ENCODE measurements at regions not wholly inside any gene's neighbourhood (a gene's known extent, or its start where the extent isn't known, plus 50 kb on each side); places are given as distances from the start of the nearest gene placed in this dataset.

DNA sequence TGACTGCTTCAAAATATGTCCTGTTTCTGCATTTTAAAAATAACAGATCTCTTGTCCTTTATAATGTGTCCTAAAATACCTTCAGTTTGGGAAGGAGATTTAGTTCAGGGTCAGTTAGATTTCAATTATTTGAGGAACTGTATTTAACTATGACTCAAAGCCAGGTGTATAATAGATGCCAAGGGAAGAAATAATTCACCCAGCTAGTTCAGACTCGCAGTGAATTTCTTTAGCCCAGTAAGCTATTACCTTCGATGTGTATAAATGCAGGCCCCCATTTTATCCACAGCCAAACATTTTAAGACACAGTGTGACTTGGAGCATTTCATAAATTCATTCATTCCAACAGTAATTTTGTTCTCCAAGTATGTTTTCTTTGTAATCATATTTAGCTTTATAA, 458.0 kb downstream of the ZNF385D start (continued):
- TF ChIP-seq, protein P1, sequence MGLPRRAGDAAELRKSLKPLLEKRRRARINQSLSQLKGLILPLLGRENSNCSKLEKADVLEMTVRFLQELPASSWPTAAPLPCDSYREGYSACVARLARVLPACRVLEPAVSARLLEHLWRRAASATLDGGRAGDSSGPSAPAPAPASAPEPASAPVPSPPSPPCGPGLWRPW (IDR thresholded peaks at IDR 0.05) = no peak

- ATAC-seq = no peak
- H3K4me3 ChIP-seq = no peak overlapping the region
- DNase-seq (ENCODE audit: low read depth in 1 of 2, low spot score in 1 of 2) = peak in 1 of 2 experiments; percentile 2
- ChIA-PET CTCF (no interaction called here), POLR2A (no interaction called here)
- H3K4me2 ChIP-seq = no peak overlapping the region
- H3K4me1 ChIP-seq = no peaks in the 10 kb centered on the region
- FAIRE-seq = no peak
- 0% methylated on average over 1 of the region's 1 CpG for WGBS (ENCODE audit: missing lambda C conversion rate)
- TF ChIP-seq, protein P1 (IDR thresholded peaks at IDR 0.05) = no peak
- peak in 1 of 2 experiments; percentile 28; a peak in 1 of 5 replicates for TF ChIP-seq RAD21 (conservative IDR thresholded peaks at IDR 0.05 in 1 of 2, IDR thresholded peaks at IDR 0.05 in 1 of 2)
- TF ChIP-seq CTCF (IDR thresholded peaks at IDR 0.05) = peak; percentile 29; the same call in 1 of the 3 replicates
- no peak for TF ChIP-seq POLR2AphosphoS2 (conservative IDR thresholded peaks at IDR 0.05; ENCODE audit: low read length)
- TF ChIP-seq HOXB13 (CRISPR knock-in tag; IDR thresholded peaks at IDR 0.05; ENCODE audit: low read depth) = no peak
- TF ChIP-seq TP53 (CRISPR knock-in tag; IDR thresholded peaks at IDR 0.05) = no peak
- TF ChIP-seq FOSL2 (IDR thresholded peaks at IDR 0.05) = no peak
- no peak for TF ChIP-seq FOSL2 (CRISPR knock-in tag; IDR thresholded peaks at IDR 0.05)
- TF ChIP-seq PHF8 (IDR thresholded peaks at IDR 0.05; ENCODE audit: borderline replicate concordance, low read depth) = no peak
- H3K9me3 ChIP-seq = no peaks in the 10 kb centered on the region
- no peak overlapping the region for H3K27ac ChIP-seq
Observed at GRCh38 chr3:21290557-21290956, 460.5 kb downstream of the ZNF385D start.

- no peak for FAIRE-seq
- TF ChIP-seq FOSL2 (IDR thresholded peaks at IDR 0.05) (no peak), FOSL2 (CRISPR knock-in tag; IDR thresholded peaks at IDR 0.05) (no peak), BCL3 (IDR thresholded peaks at IDR 0.05) (no peak), ZNF302 (CRISPR knock-in tag; IDR thresholded peaks at IDR 0.05) (no peak), RFX5 (IDR thresholded peaks at IDR 0.05) (no peak), PHF8 (IDR thresholded peaks at IDR 0.05; ENCODE audit: borderline replicate concordance, low read depth) (no peak), TP53 (CRISPR knock-in tag; IDR thresholded peaks at IDR 0.05) (no peak), JUNB (IDR thresholded peaks at IDR 0.05) (no peak)
- TF ChIP-seq, protein P2, sequence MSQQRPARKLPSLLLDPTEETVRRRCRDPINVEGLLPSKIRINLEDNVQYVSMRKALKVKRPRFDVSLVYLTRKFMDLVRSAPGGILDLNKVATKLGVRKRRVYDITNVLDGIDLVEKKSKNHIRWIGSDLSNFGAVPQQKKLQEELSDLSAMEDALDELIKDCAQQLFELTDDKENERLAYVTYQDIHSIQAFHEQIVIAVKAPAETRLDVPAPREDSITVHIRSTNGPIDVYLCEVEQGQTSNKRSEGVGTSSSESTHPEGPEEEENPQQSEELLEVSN (IDR thresholded peaks at IDR 0.05; ENCODE audit: borderline replicate concordance, low read depth) = no peak
- WGBS (ENCODE audit: missing lambda C conversion rate) = 54% methylated on average over 2 of the region's 2 CpGs
- H3K27ac ChIP-seq = no peak overlapping the region
- no peak overlapping the region for H3K4me3 ChIP-seq
- no peaks in the 10 kb centered on the region for H3K4me1 ChIP-seq
- ATAC-seq = no peak
- no peak overlapping the region for H3K4me2 ChIP-seq
- H3K9me3 ChIP-seq = no peaks in the 10 kb centered on the region
- ChIA-PET CTCF (no interaction called here), POLR2A (no interaction called here)
- no peak for DNase-seq (ENCODE audit: low read depth in 1 of 2, low spot score in 1 of 2)
Observed at GRCh38 chr3:21274079-21274571, 476.9 kb downstream of the ZNF385D start.

DNA sequence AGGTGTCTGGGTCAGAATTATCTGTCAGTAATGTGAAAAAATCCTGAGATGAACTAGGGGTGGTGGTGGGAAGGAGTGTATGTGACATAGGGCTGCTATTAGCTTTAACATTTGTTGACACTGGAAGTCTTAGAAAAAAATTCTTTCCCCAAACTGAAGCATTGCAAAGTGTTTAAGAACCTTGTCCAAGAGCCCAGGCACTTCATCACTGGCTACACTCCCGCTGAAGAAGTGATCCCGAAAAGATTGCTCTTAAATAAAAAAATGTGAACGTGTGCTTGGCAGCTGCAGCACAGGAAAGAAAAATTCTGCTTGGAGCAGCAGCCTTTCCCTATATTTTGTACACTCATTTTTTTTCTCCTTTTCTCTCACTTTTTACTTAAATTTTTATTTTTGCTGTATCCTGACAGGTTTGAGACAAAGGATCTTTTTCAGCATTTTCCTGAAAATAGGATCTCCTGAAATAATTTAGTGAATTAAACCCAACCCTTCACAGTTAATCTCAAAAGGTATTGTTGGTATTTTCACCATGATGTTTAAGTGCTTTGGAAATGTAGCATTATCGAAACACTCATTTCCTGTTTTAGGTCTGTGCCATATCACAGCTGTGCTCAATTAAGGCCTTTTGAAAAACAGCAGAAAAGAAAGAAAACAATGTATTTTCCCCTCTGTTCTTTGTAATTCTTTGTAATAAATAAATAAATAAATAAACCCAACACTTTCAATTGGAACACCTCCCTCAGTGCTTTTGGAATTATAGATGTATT, 477.6 kb downstream of the ZNF385D start:
- ChIA-PET POLR2A (no interaction called here), CTCF (no interaction called here)
- no peaks in the 10 kb centered on the region for H3K4me1 ChIP-seq
- ATAC-seq (no peak), DNase-seq (ENCODE audit: low read depth in 1 of 2, low spot score in 1 of 2) (no peak), FAIRE-seq (no peak)
- TF ChIP-seq TP53 (CRISPR knock-in tag; IDR thresholded peaks at IDR 0.05) = no peak
- TF ChIP-seq, protein P3, sequence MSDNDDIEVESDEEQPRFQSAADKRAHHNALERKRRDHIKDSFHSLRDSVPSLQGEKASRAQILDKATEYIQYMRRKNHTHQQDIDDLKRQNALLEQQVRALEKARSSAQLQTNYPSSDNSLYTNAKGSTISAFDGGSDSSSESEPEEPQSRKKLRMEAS (IDR thresholded peaks at IDR 0.05) = no peak
- no peak for TF ChIP-seq RCOR1 (IDR thresholded peaks at IDR 0.05; ENCODE audit: low read depth, low read length)
- no peak for TF ChIP-seq KDM5A (IDR thresholded peaks at IDR 0.05)
- TF ChIP-seq NFE2L2 (conservative IDR thresholded peaks at IDR 0.05; ENCODE audit: low read length) = no peak
- TF ChIP-seq JUN (IDR thresholded peaks at IDR 0.05) = no peak
- H3K27ac ChIP-seq = no peak overlapping the region
- H3K4me3 ChIP-seq = no peak overlapping the region
- WGBS (ENCODE audit: missing lambda C conversion rate) = 3% methylated on average over 4 of the region's 4 CpGs
- H3K9me3 ChIP-seq = no peaks in the 10 kb centered on the region
- no peak overlapping the region for H3K4me2 ChIP-seq

All from A549 (cell line).